Mammary epithelial cell (primary cell): ENCODE measurements at regions not wholly inside any gene's neighbourhood (a gene's known extent, or its start where the extent isn't known, plus 50 kb on each side); places are given as distances from the start of the nearest gene placed in this dataset.

Experiments used
- EZH2 ChIP-seq: IDR thresholded peaks from 2 replicates; pipeline ENCODE4 v1.6.1; 2012; ENCODE audit warnings: low read length, inconsistent platforms, borderline replicate concordance
- TF ChIP-seq, protein P1 (sequence below), 2 donors: IDR thresholded peaks in 1 of 2; conservative IDR thresholded peaks in 1 of 2; 2 replicates each; pipeline ENCODE4 v1.5.1; 2011 to 2012; ENCODE audit warnings: inconsistent platforms in 2 of 2, low read length in 2 of 2, mild to moderate bottlenecking in 2 of 2, control low read depth in 1 of 2, low read depth in 1 of 2; ENCODE audit not compliant: insufficient read depth in 1 of 2; ENCODE audit errors: extremely low read depth in 1 of 2

DNA sequence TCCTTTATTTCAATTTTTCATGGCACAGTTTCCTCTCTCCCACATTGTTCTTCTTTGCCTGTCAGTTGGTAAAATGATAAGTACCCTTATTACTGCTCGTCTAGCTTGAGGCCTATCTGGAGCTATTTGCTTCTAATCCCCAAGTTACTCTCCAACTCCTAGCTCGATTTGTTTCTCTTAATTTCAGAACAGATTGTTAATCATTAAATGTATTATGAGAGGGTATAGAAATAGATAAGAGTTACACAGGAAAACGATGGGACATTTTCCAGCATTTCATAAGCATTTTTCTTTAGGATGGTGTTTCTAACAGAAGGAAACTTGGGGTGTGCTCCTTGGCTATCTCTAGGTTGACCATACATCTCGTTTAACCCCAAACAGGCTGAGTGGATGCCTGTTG is 540.5 kb upstream of the FZD8 start:
- TF ChIP-seq, protein P1, sequence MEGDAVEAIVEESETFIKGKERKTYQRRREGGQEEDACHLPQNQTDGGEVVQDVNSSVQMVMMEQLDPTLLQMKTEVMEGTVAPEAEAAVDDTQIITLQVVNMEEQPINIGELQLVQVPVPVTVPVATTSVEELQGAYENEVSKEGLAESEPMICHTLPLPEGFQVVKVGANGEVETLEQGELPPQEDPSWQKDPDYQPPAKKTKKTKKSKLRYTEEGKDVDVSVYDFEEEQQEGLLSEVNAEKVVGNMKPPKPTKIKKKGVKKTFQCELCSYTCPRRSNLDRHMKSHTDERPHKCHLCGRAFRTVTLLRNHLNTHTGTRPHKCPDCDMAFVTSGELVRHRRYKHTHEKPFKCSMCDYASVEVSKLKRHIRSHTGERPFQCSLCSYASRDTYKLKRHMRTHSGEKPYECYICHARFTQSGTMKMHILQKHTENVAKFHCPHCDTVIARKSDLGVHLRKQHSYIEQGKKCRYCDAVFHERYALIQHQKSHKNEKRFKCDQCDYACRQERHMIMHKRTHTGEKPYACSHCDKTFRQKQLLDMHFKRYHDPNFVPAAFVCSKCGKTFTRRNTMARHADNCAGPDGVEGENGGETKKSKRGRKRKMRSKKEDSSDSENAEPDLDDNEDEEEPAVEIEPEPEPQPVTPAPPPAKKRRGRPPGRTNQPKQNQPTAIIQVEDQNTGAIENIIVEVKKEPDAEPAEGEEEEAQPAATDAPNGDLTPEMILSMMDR (conservative IDR thresholded peaks at IDR 0.05 in 1 of 2, IDR thresholded peaks at IDR 0.05 in 1 of 2; ENCODE audit: extremely low read depth in 1 of 2, insufficient read depth in 1 of 2, low read depth in 1 of 2, low read length in 2 of 2): no peak
- no peak for TF ChIP-seq EZH2
